ENCODE measurements at regions not wholly inside any gene's neighbourhood (a gene's known extent, or its start where the extent isn't known, plus 50 kb on each side); places are given as distances from the start of the nearest gene placed in this dataset.

DNA sequence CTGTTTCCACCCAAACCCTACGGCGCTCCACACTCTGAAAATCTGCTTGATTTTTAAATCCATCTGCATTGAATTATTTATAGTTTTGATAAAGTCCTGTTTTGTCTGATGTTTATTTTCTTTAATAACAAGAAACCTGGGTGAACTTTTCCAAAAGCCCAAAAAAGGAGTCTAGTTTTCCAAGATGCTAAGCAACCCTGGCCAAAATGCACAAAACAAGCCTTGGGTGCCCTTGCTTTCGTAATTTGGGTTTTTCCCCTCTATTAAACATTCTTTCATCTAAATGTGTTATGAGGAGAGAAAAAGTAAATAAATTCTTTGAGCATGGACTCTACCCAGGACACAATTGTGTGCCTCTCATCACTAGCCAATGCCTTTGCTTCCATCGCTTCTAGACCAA, 468.9 kb downstream of the MCTP2 start:
- TF ChIP-seq CTCF (conservative IDR thresholded peaks at IDR 0.05 in 1 of 2, IDR thresholded peaks at IDR 0.05 in 1 of 2; ENCODE audit: extremely low read depth in 1 of 2, insufficient read depth in 1 of 2, low read depth in 1 of 2, low read length in 2 of 2): no peak
- no peak for TF ChIP-seq EZH2 (IDR thresholded peaks at IDR 0.05; ENCODE audit: borderline replicate concordance, low read length)
